ENCODE measurements at regions not wholly inside any gene's neighbourhood (a gene's known extent, or its start where the extent isn't known, plus 50 kb on each side); places are given as distances from the start of the nearest gene placed in this dataset.

DNA sequence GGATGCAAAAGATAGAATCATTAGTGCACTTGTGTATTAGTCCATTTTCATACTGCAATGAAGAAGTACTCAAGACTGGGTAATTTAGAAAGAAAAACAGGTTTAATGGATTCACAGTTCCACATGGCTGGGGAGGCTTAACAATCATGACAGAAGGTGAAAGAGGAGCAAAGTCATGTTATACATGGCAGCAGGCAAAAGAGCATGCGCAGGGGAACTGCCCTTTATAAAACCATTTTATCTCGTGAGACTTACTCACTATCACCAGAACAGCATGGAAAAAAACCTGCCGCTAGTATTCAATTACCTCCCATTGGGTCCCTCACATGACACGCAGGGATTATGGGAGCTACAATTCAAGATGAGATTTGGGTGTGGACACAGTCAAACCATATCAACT, 129.4 kb downstream of the SCG2 start:
- Histone ChIP-seq H3K4me2 (ENCODE audit: insufficient read depth, insufficient read length, low read length) (no peak overlapping the region), H3K14ac (ENCODE audit: insufficient read depth, low read length) (no peak overlapping the region), H3K23ac (ENCODE audit: insufficient read length, low read depth, low read length) (no peak overlapping the region), H2BK15ac (ENCODE audit: low read depth, low read length) (no peak overlapping the region), H3K27me3 (ENCODE audit: insufficient read depth, low read length) (no peaks in the 10 kb centered on the region), H3K18ac (ENCODE audit: insufficient read length, low read depth, low read length) (no peak overlapping the region), H4K20me1 (ENCODE audit: control insufficient read depth, insufficient read depth, insufficient read length) (no peaks in the 10 kb centered on the region), H2AFZ (ENCODE audit: low read length) (no peak overlapping the region), H3K9me3 (ENCODE audit: control insufficient read depth, low read depth, low read length) (no peaks in the 10 kb centered on the region), H2BK120ac (ENCODE audit: low read depth, low read length, poor library complexity, severe bottlenecking) (no peak overlapping the region), H3K9ac (ENCODE audit: extremely low read depth, insufficient read length, low read length) (no peak overlapping the region), H3K4ac (ENCODE audit: low read depth, low read length) (no peak overlapping the region), H2BK5ac (ENCODE audit: insufficient read length, low read length) (no peak overlapping the region), H2BK12ac (ENCODE audit: insufficient read length, low read depth, low read length) (no peak overlapping the region), H2BK20ac (ENCODE audit: low read depth, low read length, poor library complexity, severe bottlenecking) (no peak overlapping the region), H4K5ac (ENCODE audit: insufficient read length, low read depth, low read length) (no peak overlapping the region), H4K8ac (replicated peaks; ENCODE audit: insufficient read length, low read depth, low read length) (no peak overlapping the region), H3K79me2 (ENCODE audit: insufficient read depth, low read length) (no peaks in the 10 kb centered on the region), H3K27ac (ENCODE audit: insufficient read length, low read depth, low read length) (no peak overlapping the region), H2AK5ac (ENCODE audit: insufficient read length, low read length) (no peak overlapping the region), H3K79me1 (ENCODE audit: insufficient read depth, low read depth, low read length, poor library complexity, severe bottlenecking) (no peaks in the 10 kb centered on the region), H4K91ac (ENCODE audit: insufficient read length, low read depth, low read length) (no peak overlapping the region), H3K23me2 (ENCODE audit: insufficient read length, low read depth, low read length, poor library complexity, severe bottlenecking) (no peaks in the 10 kb centered on the region), H3K56ac (ENCODE audit: insufficient read length, low read depth, low read length) (no peak overlapping the region), H3T11ph (ENCODE audit: low read length) (no peak overlapping the region), H3K4me1 (ENCODE audit: insufficient read depth, low read length) (no peaks in the 10 kb centered on the region; the same call in 1 of the 2 replicates)
- H3K27ac Mint-ChIP-seq = no peak overlapping the region
- TF ChIP-seq, protein P1, sequence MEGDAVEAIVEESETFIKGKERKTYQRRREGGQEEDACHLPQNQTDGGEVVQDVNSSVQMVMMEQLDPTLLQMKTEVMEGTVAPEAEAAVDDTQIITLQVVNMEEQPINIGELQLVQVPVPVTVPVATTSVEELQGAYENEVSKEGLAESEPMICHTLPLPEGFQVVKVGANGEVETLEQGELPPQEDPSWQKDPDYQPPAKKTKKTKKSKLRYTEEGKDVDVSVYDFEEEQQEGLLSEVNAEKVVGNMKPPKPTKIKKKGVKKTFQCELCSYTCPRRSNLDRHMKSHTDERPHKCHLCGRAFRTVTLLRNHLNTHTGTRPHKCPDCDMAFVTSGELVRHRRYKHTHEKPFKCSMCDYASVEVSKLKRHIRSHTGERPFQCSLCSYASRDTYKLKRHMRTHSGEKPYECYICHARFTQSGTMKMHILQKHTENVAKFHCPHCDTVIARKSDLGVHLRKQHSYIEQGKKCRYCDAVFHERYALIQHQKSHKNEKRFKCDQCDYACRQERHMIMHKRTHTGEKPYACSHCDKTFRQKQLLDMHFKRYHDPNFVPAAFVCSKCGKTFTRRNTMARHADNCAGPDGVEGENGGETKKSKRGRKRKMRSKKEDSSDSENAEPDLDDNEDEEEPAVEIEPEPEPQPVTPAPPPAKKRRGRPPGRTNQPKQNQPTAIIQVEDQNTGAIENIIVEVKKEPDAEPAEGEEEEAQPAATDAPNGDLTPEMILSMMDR (conservative IDR thresholded peaks at IDR 0.05) = no peak
- no CpG with 5 or more reads among the region's 4 CpGs for WGBS (ENCODE audit: extremely low coverage, insufficient read length, low lambda C conversion rate)
- H3K9me3 Mint-ChIP-seq = no peaks in the 10 kb centered on the region
- H3K36me3 Mint-ChIP-seq (ENCODE audit: insufficient read depth in 1 of 3, low read depth in 3 of 3) = no peaks in the 10 kb centered on the region
- DNase-seq = no peak
- H3K27me3 Mint-ChIP-seq (ENCODE audit: low read depth) = peaks cover 12% of the 10 kb centered on the region
- no peak overlapping the region for H3K4me3 Mint-ChIP-seq
- peaks cover 9 to 12% of the 10 kb centered on the region in 2 experiments for H3K4me1 Mint-ChIP-seq

Measured in H9 (cell line).